Adipocyte (in vitro differentiated cells): ENCODE measurements at regions not wholly inside any gene's neighbourhood (a gene's known extent, or its start where the extent isn't known, plus 50 kb on each side); places are given as distances from the start of the nearest gene placed in this dataset.

Experiments
- DNase-seq: peaks from one replicate; pipeline ENCODE4 v3.0.0-alpha.2; 2015; ENCODE audit warnings: low read depth
- H3K27me3 ChIP-seq: replicated peaks from 2 replicates; pipeline ENCODE4 v1.7.0; 2013; ENCODE audit warnings: mild to moderate bottlenecking, low read length, moderate library complexity; ENCODE audit not compliant: control insufficient read depth, insufficient read depth
- H3K36me3 ChIP-seq: 2 replicates; pipeline ENCODE4 v1.7.0; 2013; ENCODE audit warnings: low read length, mild to moderate bottlenecking, moderate library complexity; ENCODE audit not compliant: control insufficient read depth, insufficient read depth, severe bottlenecking
- H3K4me1 ChIP-seq: 2 replicates; pipeline ENCODE4 v1.7.0; 2013; ENCODE audit warnings: mild to moderate bottlenecking, low read length, moderate library complexity; ENCODE audit not compliant: control insufficient read depth, insufficient read depth
- H3K4me3 ChIP-seq: 2 replicates; pipeline ENCODE4 v1.7.0; 2013; ENCODE audit warnings: mild to moderate bottlenecking, low read length, moderate library complexity
- H3K9ac ChIP-seq: 2 replicates; pipeline ENCODE4 v1.7.0; 2013; ENCODE audit warnings: mild to moderate bottlenecking, low read length, moderate library complexity
- H3K9me3 ChIP-seq: 2 replicates; pipeline ENCODE4 v1.7.0; 2013; ENCODE audit warnings: mild to moderate bottlenecking, low read length, moderate library complexity; ENCODE audit not compliant: control insufficient read depth

- H3K4me3 ChIP-seq = no peak overlapping the region
- H3K36me3 ChIP-seq = no peaks in the 10 kb centered on the region
- H3K27me3 ChIP-seq = peaks cover 7% of the 10 kb centered on the region
- H3K4me1 ChIP-seq = no peaks in the 10 kb centered on the region
- H3K9me3 ChIP-seq = no peaks in the 10 kb centered on the region
- DNase-seq = no peak
- no peak overlapping the region for H3K9ac ChIP-seq
Measured at GRCh38 chr14:49463146-49463545, 123.0 kb downstream of the RPS29 start.

GRCh38 chr14:49461529-49462401 is 124.4 kb downstream of the RPS29 start:
- no peaks in the 10 kb centered on the region for H3K4me1 ChIP-seq
- DNase-seq = peak; percentile 85
- H3K36me3 ChIP-seq = no peaks in the 10 kb centered on the region
- no peak overlapping the region for H3K9ac ChIP-seq
- H3K27me3 ChIP-seq = peaks cover 12% of the 10 kb centered on the region
- no peaks in the 10 kb centered on the region for H3K9me3 ChIP-seq
- H3K4me3 ChIP-seq = no peak overlapping the region

GRCh38 chr14:49460662-49461061 is 125.5 kb downstream of the RPS29 start:
- Histone ChIP-seq H3K27me3 (peaks cover 12% of the 10 kb centered on the region), H3K9me3 (no peaks in the 10 kb centered on the region), H3K4me3 (no peak overlapping the region), H3K4me1 (no peaks in the 10 kb centered on the region), H3K36me3 (no peaks in the 10 kb centered on the region), H3K9ac (no peak overlapping the region)
- no peak for DNase-seq

GRCh38 chr14:49456589-49456988 is 129.6 kb downstream of the RPS29 start:
- DNase-seq = no peak
- Histone ChIP-seq H3K27me3 (peaks cover 12% of the 10 kb centered on the region), H3K36me3 (no peaks in the 10 kb centered on the region)

GRCh38 chr14:49451938-49452337 is 134.2 kb downstream of the RPS29 start:
- Histone ChIP-seq H3K9me3 (peaks cover 31% of the 10 kb centered on the region), H3K4me1 (no peaks in the 10 kb centered on the region), H3K27me3 (peaks cover under 1% of the 10 kb centered on the region), H3K36me3 (no peaks in the 10 kb centered on the region), H3K9ac (no peak overlapping the region), H3K4me3 (no peak overlapping the region)
- no peak for DNase-seq

More at GRCh38 chr14:49456589-49456988, 129.6 kb downstream of the RPS29 start:
- no peak overlapping the region for H3K4me3 ChIP-seq
- no peaks in the 10 kb centered on the region for H3K4me1 ChIP-seq
- peaks cover 2% of the 10 kb centered on the region for H3K9me3 ChIP-seq
- no peak overlapping the region for H3K9ac ChIP-seq

GRCh38 chr14:49449749-49450148 is 136.4 kb downstream of the RPS29 start:
- Histone ChIP-seq H3K9ac (no peak overlapping the region), H3K36me3 (no peaks in the 10 kb centered on the region), H3K4me3 (peak overlapping the region; percentile 31), H3K9me3 (peaks cover 31% of the 10 kb centered on the region), H3K4me1 (no peaks in the 10 kb centered on the region), H3K27me3 (no peaks in the 10 kb centered on the region)
- no peak for DNase-seq

GRCh38 chr14:49447540-49448107 is 138.6 kb downstream of the RPS29 start:
- no peak overlapping the region for H3K9ac ChIP-seq
- no peaks in the 10 kb centered on the region for H3K36me3 ChIP-seq
- DNase-seq = no peak
- no peaks in the 10 kb centered on the region for H3K4me1 ChIP-seq
- H3K27me3 ChIP-seq = no peaks in the 10 kb centered on the region
- H3K4me3 ChIP-seq = no peak overlapping the region
- peaks cover 31% of the 10 kb centered on the region for H3K9me3 ChIP-seq

GRCh38 chr14:49446801-49447200 is 139.4 kb downstream of the RPS29 start:
- DNase-seq = no peak
- Histone ChIP-seq H3K4me1 (no peaks in the 10 kb centered on the region), H3K36me3 (no peaks in the 10 kb centered on the region), H3K9ac (no peak overlapping the region), H3K9me3 (peaks cover 31% of the 10 kb centered on the region), H3K4me3 (no peak overlapping the region), H3K27me3 (no peaks in the 10 kb centered on the region)

- H3K4me3 ChIP-seq = no peak overlapping the region
- DNase-seq = no peak
- H3K27me3 ChIP-seq = peaks cover 14% of the 10 kb centered on the region
- H3K36me3 ChIP-seq = no peaks in the 10 kb centered on the region
- H3K9me3 ChIP-seq = peaks cover 18% of the 10 kb centered on the region
- H3K4me1 ChIP-seq = no peaks in the 10 kb centered on the region
- H3K9ac ChIP-seq = no peak overlapping the region
Measured at GRCh38 chr14:49438256-49438770, 147.9 kb downstream of the RPS29 start.

- Histone ChIP-seq H3K4me3 (no peak overlapping the region), H3K4me1 (peaks cover 14% of the 10 kb centered on the region), H3K9ac (no peak overlapping the region), H3K36me3 (no peaks in the 10 kb centered on the region), H3K9me3 (peaks cover 22% of the 10 kb centered on the region), H3K27me3 (no peaks in the 10 kb centered on the region)
- no peak for DNase-seq
Measured at GRCh38 chr14:49428076-49428475, 158.1 kb downstream of the RPS29 start.

GRCh38 chr14:49427117-49427516 is 159.1 kb downstream of the RPS29 start:
- no peak overlapping the region for H3K4me3 ChIP-seq
- no peaks in the 10 kb centered on the region for H3K36me3 ChIP-seq
- peaks cover 14% of the 10 kb centered on the region for H3K4me1 ChIP-seq
- no peaks in the 10 kb centered on the region for H3K27me3 ChIP-seq
- no peak for DNase-seq
- peaks cover 12% of the 10 kb centered on the region for H3K9me3 ChIP-seq
- no peak overlapping the region for H3K9ac ChIP-seq
